Parathyroid adenoma (tissue), 2 donors: ENCODE measurements at regions not wholly inside any gene's neighbourhood (a gene's known extent, or its start where the extent isn't known, plus 50 kb on each side); places are given as distances from the start of the nearest gene placed in this dataset.

Experiments
- H2AFZ ChIP-seq: fragments of 300-600 bp; sonication (generic); one replicate; pipeline ENCODE4 v1.7.0; 2017; ENCODE audit warnings: antibody characterized with exemption, mild to moderate bottlenecking
- H3K27ac ChIP-seq: fragments of 300-600 bp; sonication (generic); one replicate; pipeline ENCODE4 v1.7.0; 2017
- H3K27me3 ChIP-seq: fragments of 300-600 bp; sonication (generic); one replicate; pipeline ENCODE4 v1.7.0; 2017; ENCODE audit warnings: low read length; ENCODE audit not compliant: control insufficient read depth, insufficient read depth
- H3K36me3 ChIP-seq: fragments of 300-600 bp; sonication (generic); one replicate; pipeline ENCODE4 v1.7.0; 2017; ENCODE audit warnings: low read length; ENCODE audit not compliant: control insufficient read depth, insufficient read depth
- H3K4me1 ChIP-seq: fragments of 300-600 bp; sonication (generic); one replicate; pipeline ENCODE4 v1.7.0; 2017; ENCODE audit warnings: control low read depth
- H3K4me2 ChIP-seq: fragments of 300-600 bp; sonication (generic); one replicate; pipeline ENCODE4 v1.7.0; 2017; ENCODE audit warnings: low read length
- H3K4me3 ChIP-seq: fragments of 300-600 bp; sonication (generic); one replicate; pipeline ENCODE4 v1.7.0; 2017; ENCODE audit warnings: low read depth, low read length
- H3K79me2 ChIP-seq: fragments of 300-600 bp; sonication (generic); one replicate; pipeline ENCODE4 v1.7.0; 2017; ENCODE audit warnings: control low read depth
- H3K9ac ChIP-seq: fragments of 300-600 bp; sonication (generic); one replicate; pipeline ENCODE4 v1.7.0; 2017; ENCODE audit warnings: mild to moderate bottlenecking
- H3K9me3 ChIP-seq: fragments of 300-600 bp; sonication (generic); one replicate; pipeline ENCODE4 v1.7.0; 2017; ENCODE audit warnings: low read length; ENCODE audit not compliant: control insufficient read depth
- TF ChIP-seq, protein P1 (sequence below): fragments of 300-600 bp; sonication (generic); IDR thresholded peaks from one replicate; pipeline ENCODE4 v1.7.0; 2017; ENCODE audit warnings: antibody characterized with exemption, mild to moderate bottlenecking
- donor health status: primary hyperparathyroidism.

DNA sequence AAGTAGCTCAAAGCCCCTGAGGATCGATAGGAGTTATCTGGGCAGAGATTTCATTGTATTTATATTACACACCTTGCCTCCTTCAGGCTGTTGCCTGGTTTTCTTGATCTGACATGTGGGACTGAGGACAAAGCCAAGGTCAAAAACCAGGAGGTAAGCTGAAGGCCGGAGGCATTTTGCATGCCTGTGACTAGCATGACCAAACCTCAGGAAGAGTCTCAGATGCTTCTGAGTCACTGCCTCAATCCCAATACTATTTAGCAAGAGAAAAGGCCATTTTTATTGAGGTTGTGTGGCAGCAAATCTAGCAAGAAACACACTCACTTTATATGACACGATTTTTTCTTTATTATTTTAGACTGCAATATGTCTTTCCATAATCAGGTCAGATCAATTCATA is 968.1 kb downstream of the CDH11 start:
- Histone ChIP-seq H3K9ac (no peak overlapping the region), H3K9me3 (no peaks in the 10 kb centered on the region), H3K4me3 (no peak overlapping the region), H3K36me3 (no peaks in the 10 kb centered on the region), H3K79me2 (no peaks in the 10 kb centered on the region), H3K4me1 (no peaks in the 10 kb centered on the region), H3K4me2 (no peak overlapping the region), H3K27ac (no peak overlapping the region), H3K27me3 (no peaks in the 10 kb centered on the region), H2AFZ (no peak overlapping the region)
- TF ChIP-seq, protein P1, sequence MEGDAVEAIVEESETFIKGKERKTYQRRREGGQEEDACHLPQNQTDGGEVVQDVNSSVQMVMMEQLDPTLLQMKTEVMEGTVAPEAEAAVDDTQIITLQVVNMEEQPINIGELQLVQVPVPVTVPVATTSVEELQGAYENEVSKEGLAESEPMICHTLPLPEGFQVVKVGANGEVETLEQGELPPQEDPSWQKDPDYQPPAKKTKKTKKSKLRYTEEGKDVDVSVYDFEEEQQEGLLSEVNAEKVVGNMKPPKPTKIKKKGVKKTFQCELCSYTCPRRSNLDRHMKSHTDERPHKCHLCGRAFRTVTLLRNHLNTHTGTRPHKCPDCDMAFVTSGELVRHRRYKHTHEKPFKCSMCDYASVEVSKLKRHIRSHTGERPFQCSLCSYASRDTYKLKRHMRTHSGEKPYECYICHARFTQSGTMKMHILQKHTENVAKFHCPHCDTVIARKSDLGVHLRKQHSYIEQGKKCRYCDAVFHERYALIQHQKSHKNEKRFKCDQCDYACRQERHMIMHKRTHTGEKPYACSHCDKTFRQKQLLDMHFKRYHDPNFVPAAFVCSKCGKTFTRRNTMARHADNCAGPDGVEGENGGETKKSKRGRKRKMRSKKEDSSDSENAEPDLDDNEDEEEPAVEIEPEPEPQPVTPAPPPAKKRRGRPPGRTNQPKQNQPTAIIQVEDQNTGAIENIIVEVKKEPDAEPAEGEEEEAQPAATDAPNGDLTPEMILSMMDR = no peak

DNA sequence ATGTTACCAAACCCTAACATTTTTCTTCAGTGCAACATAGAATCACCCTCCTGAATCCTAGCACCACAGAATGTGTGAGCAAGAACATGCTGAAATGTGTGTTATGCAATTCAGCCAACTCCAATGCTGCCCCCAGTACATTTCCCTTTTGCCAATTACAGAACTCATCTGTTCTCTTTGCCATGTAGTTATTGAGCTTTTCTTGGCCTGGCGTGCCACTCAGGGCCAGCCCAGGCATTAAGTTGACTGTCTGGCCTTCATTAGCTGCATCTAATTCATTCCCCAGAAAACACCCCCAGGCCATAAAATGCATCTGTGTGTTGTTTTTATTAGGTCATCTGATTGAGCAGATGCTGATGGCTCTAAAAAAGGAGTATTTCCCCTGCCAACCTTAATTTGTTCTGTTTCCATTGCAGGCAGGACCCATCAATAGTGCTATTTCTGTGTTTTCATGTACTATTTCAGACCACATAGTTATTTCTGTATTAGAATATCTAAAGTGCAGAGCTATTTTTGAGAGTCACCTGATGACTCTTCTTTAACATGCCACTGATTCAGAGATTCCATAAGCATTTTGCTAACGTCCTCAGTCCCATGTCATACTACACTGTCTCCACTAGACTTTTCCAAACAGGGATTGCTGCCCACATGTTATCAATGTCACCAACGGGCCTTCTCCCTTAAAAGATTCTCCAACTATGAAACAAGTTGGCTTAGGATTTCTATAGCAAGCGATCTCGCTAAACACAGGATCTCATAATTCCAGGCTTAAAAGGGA is 969.7 kb downstream of the CDH11 start:
- no peak overlapping the region for H3K27ac ChIP-seq
- TF ChIP-seq, protein P1 = no peak
- H3K9me3 ChIP-seq = no peaks in the 10 kb centered on the region
- no peaks in the 10 kb centered on the region for H3K4me1 ChIP-seq
- H2AFZ ChIP-seq = no peak overlapping the region
- no peak overlapping the region for H3K4me2 ChIP-seq
- H3K9ac ChIP-seq = no peak overlapping the region
- H3K36me3 ChIP-seq = no peaks in the 10 kb centered on the region
- H3K27me3 ChIP-seq = no peaks in the 10 kb centered on the region
- no peaks in the 10 kb centered on the region for H3K79me2 ChIP-seq
- H3K4me3 ChIP-seq = no peak overlapping the region

DNA sequence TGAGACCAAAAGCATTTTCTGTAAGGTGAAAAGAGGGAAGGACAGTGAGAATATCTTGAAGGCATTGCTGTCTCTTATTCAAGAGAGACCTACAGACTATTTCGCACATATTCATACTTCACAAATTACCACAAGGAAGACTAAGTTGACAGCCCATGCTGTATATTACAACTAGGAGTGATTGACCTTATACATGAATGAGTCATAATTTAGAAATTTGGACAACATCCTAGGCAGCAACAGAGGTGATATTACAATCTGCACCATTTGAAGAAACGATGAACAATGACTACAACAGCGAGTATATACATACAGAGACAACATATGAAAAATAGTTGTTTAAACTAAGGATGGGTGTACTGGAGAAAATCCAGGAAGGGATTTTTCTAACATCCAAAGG is 971.7 kb downstream of the CDH11 start:
- Histone ChIP-seq H3K79me2 (no peaks in the 10 kb centered on the region), H2AFZ (no peak overlapping the region), H3K36me3 (no peaks in the 10 kb centered on the region), H3K9ac (no peak overlapping the region), H3K27me3 (no peaks in the 10 kb centered on the region), H3K9me3 (no peaks in the 10 kb centered on the region), H3K4me3 (no peak overlapping the region), H3K27ac (no peak overlapping the region), H3K4me2 (no peak overlapping the region), H3K4me1 (no peaks in the 10 kb centered on the region)
- TF ChIP-seq, protein P1 = no peak

DNA sequence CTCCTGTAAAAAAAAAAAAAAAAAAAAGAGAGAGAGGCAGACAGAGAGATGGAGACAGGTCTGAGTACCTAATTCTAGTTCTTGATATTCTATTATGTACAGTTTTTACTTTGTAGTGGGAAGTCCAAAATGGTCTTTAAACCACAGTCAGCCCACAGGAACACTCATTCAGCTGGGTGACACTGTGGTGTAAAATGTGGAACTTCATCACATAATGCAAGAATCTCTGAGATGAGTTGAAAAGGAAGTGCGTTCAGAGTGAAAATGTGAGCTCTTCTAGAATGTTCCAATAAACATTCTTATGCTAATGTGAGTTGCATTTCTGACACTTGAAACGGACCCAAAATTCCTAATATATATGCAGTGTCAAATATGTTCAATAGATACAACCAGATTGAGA is 972.1 kb downstream of the CDH11 start:
- no peaks in the 10 kb centered on the region for H3K27me3 ChIP-seq
- TF ChIP-seq, protein P1 = no peak
- no peak overlapping the region for H2AFZ ChIP-seq
- no peak overlapping the region for H3K9ac ChIP-seq
- H3K79me2 ChIP-seq = no peaks in the 10 kb centered on the region
- H3K4me3 ChIP-seq = no peak overlapping the region
- H3K4me1 ChIP-seq = no peaks in the 10 kb centered on the region
- H3K27ac ChIP-seq = no peak overlapping the region
- H3K9me3 ChIP-seq = no peaks in the 10 kb centered on the region
- no peaks in the 10 kb centered on the region for H3K36me3 ChIP-seq
- H3K4me2 ChIP-seq = no peak overlapping the region

DNA sequence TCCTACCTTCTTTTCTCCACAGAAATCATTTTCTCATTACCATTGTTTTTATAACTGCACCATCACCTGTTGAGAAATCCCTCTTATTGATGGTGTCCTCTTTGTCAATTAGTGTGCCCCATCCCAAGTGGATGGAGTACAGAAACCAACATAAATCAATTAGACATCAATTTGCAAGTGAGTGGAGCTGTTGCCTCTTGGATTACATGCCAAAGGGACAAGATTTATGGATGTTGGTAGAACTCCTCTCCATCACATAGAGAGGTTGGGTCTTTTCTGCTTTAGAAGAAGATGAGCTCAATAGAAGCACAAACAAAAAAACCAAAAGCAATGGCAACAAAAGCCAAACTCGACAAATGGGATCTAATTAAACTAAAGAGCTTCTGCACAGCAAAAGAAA is 973.5 kb downstream of the CDH11 start:
- no peaks in the 10 kb centered on the region for H3K27me3 ChIP-seq
- TF ChIP-seq, protein P1 = no peak
- no peak overlapping the region for H2AFZ ChIP-seq

More for the DNA sequence above, 973.5 kb downstream of the CDH11 start:
- Histone ChIP-seq H3K4me1 (no peaks in the 10 kb centered on the region), H3K4me3 (no peak overlapping the region), H3K36me3 (no peaks in the 10 kb centered on the region), H3K9me3 (no peaks in the 10 kb centered on the region), H3K27ac (no peak overlapping the region), H3K4me2 (no peak overlapping the region), H3K9ac (no peak overlapping the region), H3K79me2 (no peaks in the 10 kb centered on the region)
